GM12865 (cell line): ENCODE measurements at regions not wholly inside any gene's neighbourhood (a gene's known extent, or its start where the extent isn't known, plus 50 kb on each side); places are given as distances from the start of the nearest gene placed in this dataset.

Experiments
- DNase-seq: peaks from one replicate; pipeline ENCODE4 v3.0.0; 2010; ENCODE audit warnings: low read depth
- H3K4me3 ChIP-seq: 2 replicates; pipeline ENCODE4 v1.5.1; 2011; ENCODE audit warnings: mild to moderate bottlenecking, low read depth, low read length, control low read depth
- CTCF ChIP-seq: IDR thresholded peaks from 2 replicates; pipeline ENCODE4 v1.5.1; 2011; ENCODE audit warnings: low read length, control low read depth, low read depth, inconsistent platforms; ENCODE audit not compliant: insufficient read depth; ENCODE audit errors: missing control alignments

- DNase-seq: no peak
- TF ChIP-seq CTCF: no peak
- H3K4me3 ChIP-seq: no peak overlapping the region
Measured at GRCh38 chr3:25171118-25171807, 256.8 kb upstream of the RARB start.

- no peak for TF ChIP-seq CTCF
- no peak overlapping the region for H3K4me3 ChIP-seq
- DNase-seq: no peak
Measured at GRCh38 chr3:25171897-25172296, 256.2 kb upstream of the RARB start.

GRCh38 chr3:25173606-25174005 is 254.5 kb upstream of the RARB start:
- DNase-seq: no peak
- no peak overlapping the region for H3K4me3 ChIP-seq
- no peak for TF ChIP-seq CTCF

- H3K4me3 ChIP-seq: no peak overlapping the region
- no peak for DNase-seq
- no peak for TF ChIP-seq CTCF
Measured at GRCh38 chr3:25174251-25174650, 253.8 kb upstream of the RARB start.

DNA sequence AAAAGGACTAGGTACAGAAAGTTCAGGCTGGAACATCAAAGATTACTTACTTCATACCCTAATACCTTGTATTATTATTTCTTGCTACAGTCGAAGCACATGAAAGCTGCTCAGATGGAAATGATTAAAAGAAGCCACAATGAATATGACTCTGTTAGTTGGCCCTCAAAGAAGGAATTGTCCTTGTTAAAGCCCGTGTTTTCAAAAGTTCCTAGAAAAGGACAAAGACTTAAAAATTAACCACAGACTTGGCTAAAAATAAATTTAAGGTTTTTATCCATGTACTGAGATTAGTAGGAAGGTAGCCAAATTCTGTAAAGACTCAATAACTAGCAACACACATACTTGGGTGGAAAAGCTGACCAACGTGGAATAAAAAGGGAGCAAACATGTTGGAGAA is 251.0 kb upstream of the RARB start:
- no peak for TF ChIP-seq CTCF
- no peak for DNase-seq
- no peak overlapping the region for H3K4me3 ChIP-seq

GRCh38 chr3:25178672-25179071 is 249.4 kb upstream of the RARB start:
- H3K4me3 ChIP-seq: no peak overlapping the region
- no peak for DNase-seq
- TF ChIP-seq CTCF: no peak

- H3K4me3 ChIP-seq: no peak overlapping the region
- no peak for TF ChIP-seq CTCF
- DNase-seq: no peak
Measured at GRCh38 chr3:25181096-25181495, 247.0 kb upstream of the RARB start.
